Psoas muscle (tissue), 7 donors: ENCODE measurements at regions not wholly inside any gene's neighbourhood (a gene's known extent, or its start where the extent isn't known, plus 50 kb on each side); places are given as distances from the start of the nearest gene placed in this dataset.

Experiments used
- ATAC-seq, 4 donors: fragments of 200-7000 bp; cut with Tn5 transposase; one replicate each; pipeline ENCODE4 v1.9.1; 2020; ENCODE audit warnings: moderate library complexity in 3 of 4, mild to moderate bottlenecking in 2 of 4
- DNase-seq, 2 donors: peaks; one replicate each; pipeline ENCODE4 v3.0.0-alpha.2; 2020
- H3K27ac ChIP-seq: fragments of 200-600 bp; one replicate; pipeline ENCODE4 v1.8.0; 2022
- H3K27me3 ChIP-seq, 3 donors: fragments of 200-600 bp in 1 of 3; one replicate each; pipeline versions ENCODE4 v1.6.1 to v1.8.0; 2013 to 2022; ENCODE audit warnings: low read length in 2 of 3, mild to moderate bottlenecking in 2 of 3, moderate library complexity in 1 of 3; ENCODE audit not compliant: insufficient read depth in 3 of 3
- H3K36me3 ChIP-seq, 2 donors: fragments of 200-600 bp in 1 of 2; one replicate each; pipeline versions ENCODE4 v1.6.1 to v1.8.0; 2013 to 2022; ENCODE audit warnings: low read depth in 1 of 2, mild to moderate bottlenecking in 1 of 2, moderate library complexity in 1 of 2; ENCODE audit not compliant: insufficient read depth in 1 of 2
- H3K4me1 ChIP-seq: fragments of 200-600 bp; one replicate; pipeline ENCODE4 v1.8.0; 2022
- H3K4me3 ChIP-seq: fragments of 200-600 bp; one replicate; pipeline ENCODE4 v1.8.0; 2022; ENCODE audit warnings: mild to moderate bottlenecking
- H3K9me3 ChIP-seq: fragments of 200-600 bp; one replicate; pipeline ENCODE4 v1.8.0; 2022
- CTCF ChIP-seq: fragments of 200-600 bp; IDR thresholded peaks from one replicate; pipeline ENCODE4 v1.8.0; 2022; ENCODE audit warnings: antibody characterized with exemption
- whole genome bisulfite sequencing, 3 donors: extraction: QIAGEN DNeasy Blood & Tissue Kit; methylation state at CpG; one replicate each; pipeline versions ENCODE4 v1.1.6 to v1.1.7; 2013; 5-methylcytosine and 5-hydroxymethylcytosine counted together
- intact Hi-C, 2 donors: fragments of 100-400 bp; cut with DNase I; formaldehyde crosslinking; loops; one replicate each; pipeline versions ENCODE4 v1.11.0 to v1.14.2; 2022
- donor health status: healthy with polysubstance abuse.
- donor health status: DM: no; HTN: no; CAD: no; lungs with moderate emphysema.
- donor health status: Bipolar disorder and iron deficiency.
- donor health status: healthy.
- donor health status: DM: yes; HTN: yes; CAD: no.
- donor health status: DM: no; HTN: no; CAD: no.
- donor health status: DM: yes; HTN: yes; CAD: no.

DNA sequence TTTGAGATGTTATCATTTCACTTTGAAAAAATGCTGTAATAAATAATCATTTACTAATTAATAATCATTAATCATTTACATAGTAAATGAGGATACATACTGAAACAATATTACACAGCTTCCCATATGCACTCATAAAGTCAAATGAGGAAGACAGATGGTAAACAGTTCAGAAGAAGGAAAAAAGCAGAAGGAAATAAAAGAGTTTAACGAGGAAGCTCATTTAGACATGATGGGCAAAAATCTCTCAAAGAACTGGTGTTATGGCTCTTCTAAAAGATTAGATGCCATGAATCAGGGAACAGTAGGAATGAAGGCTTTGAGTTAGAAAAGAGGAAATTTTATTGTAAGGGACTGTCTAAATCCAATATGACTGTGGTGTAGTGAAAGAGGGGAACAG is 347.6 kb downstream of the PTPRC start:
- TF ChIP-seq CTCF = no peak
- ATAC-seq (no peak), DNase-seq (no peak)
- Histone ChIP-seq H3K36me3 (no peaks in the 10 kb centered on the region), H3K4me1 (no peaks in the 10 kb centered on the region), H3K4me3 (no peak overlapping the region), H3K27ac (no peak overlapping the region), H3K27me3 (no peaks in the 10 kb centered on the region), H3K9me3 (no peaks in the 10 kb centered on the region)
- WGBS, 3 donors = 65 to 77% (median 70%) methylated on average over 1 of the region's 1 CpG
- intact Hi-C loops = no loop called here

GRCh38 chr1:199002661-199003060 is 363.8 kb downstream of the PTPRC start:
- no peak for TF ChIP-seq CTCF
- no peak for DNase-seq
- H3K9me3 ChIP-seq = no peaks in the 10 kb centered on the region
- no peaks in the 10 kb centered on the region for H3K4me1 ChIP-seq
- no peak for ATAC-seq
- H3K4me3 ChIP-seq = no peak overlapping the region
- intact Hi-C loops = no loop called here
- no peaks in the 10 kb centered on the region for H3K27me3 ChIP-seq
- no peaks in the 10 kb centered on the region for H3K36me3 ChIP-seq
- no peak overlapping the region for H3K27ac ChIP-seq

- no peak overlapping the region for H3K27ac ChIP-seq
- no peak overlapping the region for H3K4me3 ChIP-seq
- 78 to 87% (median 85%) methylated on average over 2 of the region's 2 CpGs for WGBS, 3 donors
- no peaks in the 10 kb centered on the region for H3K36me3 ChIP-seq
- ATAC-seq (no peak), DNase-seq (no peak)
- H3K27me3 ChIP-seq = no peaks in the 10 kb centered on the region
- no peak for TF ChIP-seq CTCF
- H3K4me1 ChIP-seq = peaks cover 10% of the 10 kb centered on the region
- intact Hi-C loops = no loop called here
- H3K9me3 ChIP-seq = no peaks in the 10 kb centered on the region
Measured at GRCh38 chr1:199007423-199007822, 368.6 kb downstream of the PTPRC start.

GRCh38 chr1:199009447-199009846 is 370.6 kb downstream of the PTPRC start:
- intact Hi-C loops = no loop called here
- 17 to 30% (median 26%) methylated on average over 5 of the region's 5 CpGs for WGBS, 3 donors
- DNase-seq = no peak
- ATAC-seq = no peak
- Histone ChIP-seq H3K4me1 (peaks cover 10% of the 10 kb centered on the region), H3K9me3 (no peaks in the 10 kb centered on the region), H3K27ac (no peak overlapping the region), H3K27me3 (no peaks in the 10 kb centered on the region), H3K36me3 (no peaks in the 10 kb centered on the region), H3K4me3 (no peak overlapping the region)
- no peak for TF ChIP-seq CTCF

- intact Hi-C loops = no loop called here
- no peaks in the 10 kb centered on the region for H3K27me3 ChIP-seq
- no peak for TF ChIP-seq CTCF
- no peak overlapping the region for H3K27ac ChIP-seq
- 83 to 87% (median 86%) methylated on average over 4 of the region's 4 CpGs for WGBS, 3 donors
- H3K9me3 ChIP-seq = no peaks in the 10 kb centered on the region
- H3K36me3 ChIP-seq = no peaks in the 10 kb centered on the region
- ATAC-seq = no peak
- H3K4me1 ChIP-seq = peaks cover 10% of the 10 kb centered on the region
- no peak overlapping the region for H3K4me3 ChIP-seq
- no peak for DNase-seq
Measured at GRCh38 chr1:199010492-199010891, 371.7 kb downstream of the PTPRC start.
